ENCODE measurements at regions not wholly inside any gene's neighbourhood (a gene's known extent, or its start where the extent isn't known, plus 50 kb on each side); places are given as distances from the start of the nearest gene placed in this dataset.

GRCh38 chr9:82327641-82328040, 339.1 kb downstream of the SPATA31D1 start:
- TF ChIP-seq CTCF (IDR thresholded peaks at IDR 0.05) (no peak), POLR2AphosphoS5 (IDR thresholded peaks at IDR 0.05) (no peak), POLR2A (IDR thresholded peaks at IDR 0.05) (no peak)

Measured in suprapubic skin (tissue), 4 donors.